GM21367 (cell line): ENCODE measurements at regions not wholly inside any gene's neighbourhood (a gene's known extent, or its start where the extent isn't known, plus 50 kb on each side); places are given as distances from the start of the nearest gene placed in this dataset.
"Not testable (repeated sequence)": the region's sequence is repeated elsewhere in the genome, so short reads cannot be mapped to it uniquely, and the experiment has no call there.

ENCODE experiments used
- ATAC-seq: cut with Tn5 transposase; IDR thresholded peaks from one replicate; pipeline ENCODE4 v1.9.1; 2021; ENCODE audit not compliant: unreplicated experiment

DNA sequence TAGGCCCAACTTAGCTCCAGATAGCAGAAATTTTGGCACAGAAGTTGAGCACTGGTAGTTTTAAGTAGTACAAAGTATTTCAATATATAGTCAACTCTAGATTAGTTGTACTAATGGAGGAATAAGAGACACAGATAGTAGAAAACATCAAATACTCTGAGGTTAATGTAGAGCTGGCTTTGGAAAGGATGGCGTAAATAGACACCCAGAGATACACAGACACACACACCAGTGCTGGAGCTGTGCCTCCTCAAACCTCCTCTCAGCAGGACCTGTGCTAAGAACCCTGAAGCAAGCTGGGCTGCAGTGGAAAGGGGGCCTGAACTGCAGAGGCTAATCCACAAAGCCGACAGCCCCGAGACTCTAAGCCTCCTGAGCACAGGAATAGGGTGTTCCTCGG is 67.0 kb upstream of the EDEM3 start:
- ATAC-seq, result no peak

- no peak for ATAC-seq
Measured at GRCh38 chr1:184820956-184821355, 66.3 kb upstream of the EDEM3 start.

GRCh38 chr1:184820218-184820750 is 65.6 kb upstream of the EDEM3 start:
- ATAC-seq, result no peak

DNA sequence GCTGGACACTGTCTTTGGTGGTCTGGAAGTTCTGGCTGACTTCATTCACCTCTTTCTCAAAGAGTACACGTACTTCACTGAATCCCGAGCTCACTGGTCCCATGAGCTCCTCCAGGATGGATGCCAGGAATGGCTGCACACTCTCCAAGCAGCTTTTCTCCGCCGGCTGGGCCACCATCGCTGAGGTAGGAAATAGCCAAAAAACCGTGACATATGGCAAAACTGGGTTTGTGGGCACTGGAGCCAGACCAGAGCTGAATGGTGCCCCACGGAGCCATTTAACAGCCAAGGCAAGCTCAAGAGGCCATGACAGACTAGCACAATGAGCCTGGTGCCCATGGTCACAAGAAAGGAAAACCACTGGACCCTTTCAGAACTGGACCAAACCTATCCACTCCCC is 64.0 kb upstream of the EDEM3 start:
- ATAC-seq, result no peak

- not testable (repeated sequence) for ATAC-seq
Measured at GRCh38 chr1:184817003-184817402, 62.3 kb upstream of the EDEM3 start.

- ATAC-seq, result no peak
Measured at GRCh38 chr1:184813528-184814089, 59.0 kb upstream of the EDEM3 start.

- no peak for ATAC-seq
Measured at GRCh38 chr1:184811439-184812111, 56.9 kb upstream of the EDEM3 start.

DNA sequence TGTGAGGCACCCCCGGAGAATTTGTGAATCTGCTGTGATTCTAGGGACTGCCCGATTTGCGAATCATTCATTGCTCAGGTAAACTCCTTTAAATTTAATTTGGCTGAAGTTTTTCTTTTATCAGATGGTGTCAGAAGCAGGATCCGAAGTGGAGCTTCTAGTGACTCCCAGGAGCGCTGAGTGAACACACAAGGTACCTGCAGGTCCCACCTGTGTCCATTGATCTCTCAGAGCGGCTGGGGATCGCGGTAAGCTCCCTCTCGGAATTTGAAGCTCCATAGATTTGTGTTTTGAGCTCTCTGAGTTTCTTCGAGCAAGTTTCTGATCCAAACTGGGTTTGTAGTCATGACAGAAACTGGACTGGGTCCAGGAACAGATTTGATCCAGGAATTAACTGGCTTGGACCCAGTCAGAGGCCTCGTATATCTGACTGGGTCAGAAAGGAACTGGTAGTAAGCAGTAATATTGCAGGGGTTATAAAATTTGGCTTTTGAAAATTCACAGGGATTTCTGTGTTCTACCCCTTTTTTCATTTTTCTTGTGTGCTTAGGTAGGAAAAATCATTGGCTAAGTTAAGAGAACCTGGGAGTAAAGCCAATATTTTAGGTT is 56.2 kb upstream of the EDEM3 start:
- ATAC-seq, result no peak

GRCh38 chr1:184806296-184806721 is 51.7 kb upstream of the EDEM3 start:
- ATAC-seq, result no peak

DNA sequence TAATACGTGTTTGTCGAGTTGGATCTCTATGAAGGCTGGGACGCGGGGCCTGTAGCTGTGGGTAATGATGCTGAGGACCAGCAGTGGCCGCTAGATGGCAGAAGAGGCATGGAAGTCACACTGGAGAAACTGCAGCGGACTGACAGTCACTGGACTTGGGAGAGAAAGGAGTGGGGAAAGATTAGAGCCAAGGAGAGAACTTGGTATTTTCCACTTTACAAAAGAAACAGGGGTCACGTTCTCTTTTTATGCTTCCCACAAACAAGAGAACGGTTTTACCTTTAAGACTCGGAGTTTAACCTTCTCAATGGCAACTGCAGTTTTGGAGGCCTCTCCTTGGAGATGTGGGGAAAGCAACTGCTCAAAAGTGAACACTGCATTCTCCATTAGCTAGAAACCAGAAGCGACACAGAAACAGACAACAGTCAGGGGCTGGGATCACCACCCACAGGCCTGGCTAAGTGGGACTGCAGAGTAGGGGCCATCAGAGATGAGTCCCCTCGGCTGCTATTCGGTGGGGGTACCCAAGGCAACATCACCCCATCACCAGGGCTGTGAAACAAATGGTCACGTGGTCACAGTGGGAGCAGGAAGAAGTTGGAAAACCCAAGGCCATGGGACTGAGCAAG is 51.1 kb upstream of the EDEM3 start:
- peak; percentile 90 for ATAC-seq
